SU-DHL-6 (cell line): ENCODE measurements at regions not wholly inside any gene's neighbourhood (a gene's known extent, or its start where the extent isn't known, plus 50 kb on each side); places are given as distances from the start of the nearest gene placed in this dataset.

Experiments
- H2AFZ ChIP-seq: fragments of 200-600 bp; sonication (generic); 2 replicates; pipeline ENCODE4 v1.6.1; 2014; ENCODE audit warnings: low read depth, mild to moderate bottlenecking, moderate library complexity, mixed read lengths, antibody characterized with exemption, low read length; ENCODE audit not compliant: severe bottlenecking
- H3F3A ChIP-seq: fragments of 200-600 bp; shearing (Covaris generic); 2 replicates; pipeline ENCODE4 v1.6.0; 2016; ENCODE audit warnings: antibody characterized with exemption, mild to moderate bottlenecking; ENCODE audit not compliant: insufficient read depth
- H3K27ac ChIP-seq: fragments of 200-600 bp; sonication (generic); 2 replicates; pipeline ENCODE4 v1.5.1; 2016; ENCODE audit warnings: low read depth, mild to moderate bottlenecking, low read length, moderate library complexity, mixed read lengths
- H3K27me3 ChIP-seq: fragments of 200-600 bp; sonication (generic), shearing (Covaris generic); 2 replicates; pipeline ENCODE4 v1.6.0; 2014; ENCODE audit warnings: mild to moderate bottlenecking, low read length
- H3K36me3 ChIP-seq: fragments of 200-600 bp; sonication (generic); 2 replicates; pipeline ENCODE4 v1.6.1; 2014; ENCODE audit warnings: mild to moderate bottlenecking, low read length, mixed read lengths
- H3K4me2 ChIP-seq: fragments of 300-600, 200-600 bp; shearing (Covaris generic), sonication (generic); 2 replicates; pipeline ENCODE4 v1.6.0; 2014; ENCODE audit warnings: low read length, low read depth, mild to moderate bottlenecking; ENCODE audit not compliant: poor library complexity, severe bottlenecking
- H3K4me3 ChIP-seq: fragments of 200-600 bp; sonication (generic); 2 replicates; pipeline ENCODE4 v1.5.1; 2014; ENCODE audit warnings: antibody characterized with exemption, low read length, mild to moderate bottlenecking, mixed read lengths; ENCODE audit not compliant: insufficient read depth, poor library complexity, severe bottlenecking
- H3K79me2 ChIP-seq: fragments of 200-600 bp; sonication (generic); 2 replicates; pipeline ENCODE4 v1.6.1; 2014; ENCODE audit warnings: mild to moderate bottlenecking, low read length, moderate library complexity; ENCODE audit not compliant: insufficient read depth
- H3K9ac ChIP-seq: fragments of 200-600 bp; sonication (generic); 2 replicates; pipeline ENCODE4 v1.7.0; 2014; ENCODE audit warnings: mild to moderate bottlenecking, low read length
- H3K9me2 ChIP-seq: fragments of 200-600 bp; sonication (generic); replicated peaks from 2 replicates; pipeline ENCODE4 v1.6.1; 2014; ENCODE audit warnings: low read length; ENCODE audit not compliant: insufficient read depth
- H3K9me3 ChIP-seq: fragments of 200-600 bp; sonication (generic); 2 replicates; pipeline ENCODE4 v1.6.1; 2014; ENCODE audit warnings: low read length, mixed read lengths; ENCODE audit not compliant: insufficient read depth
- H4K20me1 ChIP-seq: fragments of 200-600 bp; sonication (generic); 2 replicates; pipeline ENCODE4 v1.6.1; 2014; ENCODE audit warnings: low read depth, mild to moderate bottlenecking, antibody characterized with exemption, low read length, moderate library complexity, mixed read lengths
- CTCF ChIP-seq: fragments of 200-600 bp; sonication (generic); IDR thresholded peaks from one replicate; pipeline ENCODE4 v1.5.1; 2017; ENCODE audit warnings: antibody characterized with exemption, mild to moderate bottlenecking, low read length, moderate library complexity; ENCODE audit not compliant: insufficient read depth, poor library complexity, severe bottlenecking
- EZH2phosphoT487 ChIP-seq: fragments of 200-600 bp; sonication (generic), shearing (Covaris generic); conservative IDR thresholded peaks from 2 replicates; pipeline ENCODE4 v1.6.1; 2018; ENCODE audit warnings: mild to moderate bottlenecking, antibody characterized with exemption, low read length, moderate library complexity, mixed read lengths

- Histone ChIP-seq H3K9me3 (no peaks in the 10 kb centered on the region), H3K27ac (no peak overlapping the region), H3K79me2 (no peaks in the 10 kb centered on the region), H3K9me2 (no peaks in the 10 kb centered on the region), H3K9ac (no peak overlapping the region), H2AFZ (no peak overlapping the region), H3K36me3 (no peaks in the 10 kb centered on the region), H3K4me2 (no peak overlapping the region), H3K27me3 (no peaks in the 10 kb centered on the region), H4K20me1 (no peaks in the 10 kb centered on the region), H3F3A (no peaks in the 10 kb centered on the region), H3K4me3 (no peak overlapping the region)
- no peak for TF ChIP-seq EZH2phosphoT487
- no peak for TF ChIP-seq CTCF
Observed at GRCh38 chr13:84865783-84866221, 933.4 kb downstream of the SLITRK6 start.

DNA sequence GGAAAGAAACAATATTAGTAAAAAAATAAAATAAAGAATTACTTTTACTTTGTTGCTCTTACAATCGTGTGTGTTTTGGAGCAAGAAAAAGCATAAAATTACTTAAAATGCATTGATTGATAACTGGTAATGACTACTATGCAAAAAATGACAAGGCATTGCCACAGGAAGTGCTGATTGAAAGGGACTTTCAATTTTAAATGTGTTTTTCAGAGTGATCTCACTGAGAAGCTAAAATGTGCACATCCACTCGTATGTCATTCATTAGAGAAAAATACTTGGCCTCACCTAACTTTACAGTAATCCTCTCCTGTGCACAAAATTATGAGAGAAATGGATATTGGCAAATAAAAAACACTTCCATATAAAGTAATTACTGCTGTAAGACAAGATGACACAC, 934.9 kb downstream of the SLITRK6 start:
- Histone ChIP-seq H3K27ac (no peak overlapping the region), H4K20me1 (no peaks in the 10 kb centered on the region)

GRCh38 chr13:84847107-84847506, 952.1 kb downstream of the SLITRK6 start:
- Histone ChIP-seq H4K20me1 (no peaks in the 10 kb centered on the region), H3K79me2 (no peaks in the 10 kb centered on the region), H3K9ac (no peak overlapping the region), H3K9me2 (no peaks in the 10 kb centered on the region), H3K4me2 (no peak overlapping the region), H3F3A (no peaks in the 10 kb centered on the region), H2AFZ (no peak overlapping the region), H3K27me3 (no peaks in the 10 kb centered on the region), H3K4me3 (no peak overlapping the region), H3K27ac (no peak overlapping the region), H3K36me3 (no peaks in the 10 kb centered on the region), H3K9me3 (no peaks in the 10 kb centered on the region)
- TF ChIP-seq CTCF (no peak), EZH2phosphoT487 (no peak)

More for the DNA sequence above, 934.9 kb downstream of the SLITRK6 start:
- TF ChIP-seq EZH2phosphoT487 (no peak), CTCF (no peak)
- H3K4me3 ChIP-seq, result no peak overlapping the region
- H3K36me3 ChIP-seq, result no peaks in the 10 kb centered on the region
- no peaks in the 10 kb centered on the region for H3K79me2 ChIP-seq
- H3F3A ChIP-seq, result no peaks in the 10 kb centered on the region
- no peaks in the 10 kb centered on the region for H3K9me2 ChIP-seq
- H3K9ac ChIP-seq, result no peak overlapping the region
- no peak overlapping the region for H3K4me2 ChIP-seq
- no peak overlapping the region for H2AFZ ChIP-seq
- no peaks in the 10 kb centered on the region for H3K9me3 ChIP-seq
- no peaks in the 10 kb centered on the region for H3K27me3 ChIP-seq
